SK-N-MC (cell line): ENCODE measurements at regions not wholly inside any gene's neighbourhood (a gene's known extent, or its start where the extent isn't known, plus 50 kb on each side); places are given as distances from the start of the nearest gene placed in this dataset.

ENCODE experiments used
- DNase-seq: peaks from one replicate; pipeline ENCODE4 v3.0.0-alpha.2; 2011; ENCODE audit warnings: low read depth, low spot score
- H3K27ac ChIP-seq: fragments of 200-600 bp; sonication (generic); 2 replicates; pipeline ENCODE4 v1.5.1; 2016; ENCODE audit warnings: mixed run types
- H3K36me3 ChIP-seq: fragments of 200-600 bp; sonication (generic); 2 replicates; pipeline ENCODE4 v1.6.1; 2017; ENCODE audit warnings: antibody characterized with exemption, low read length, mixed read lengths; ENCODE audit not compliant: insufficient read depth
- H3K4me3 ChIP-seq: fragments of 200-600 bp; sonication (generic); 2 replicates; pipeline ENCODE4 v1.5.1; 2016
- H3K9ac ChIP-seq: fragments of 200-600 bp; sonication (generic); 2 replicates; pipeline ENCODE4 v1.8.0; 2017; ENCODE audit warnings: mixed run types, mixed read lengths; ENCODE audit not compliant: insufficient read length
- H3K9me3 ChIP-seq: fragments of 200-600 bp; sonication (generic); 2 replicates; pipeline ENCODE4 v1.6.1; 2017; ENCODE audit warnings: low read depth, mild to moderate bottlenecking, antibody characterized with exemption, low read length, moderate library complexity, mixed read lengths
- EZH2 ChIP-seq: fragments of 200-600 bp; sonication (generic); IDR thresholded peaks from one replicate; pipeline ENCODE4 v1.6.1; 2017; ENCODE audit warnings: antibody characterized with exemption
- FOXP2 ChIP-seq: optimal IDR thresholded peaks from 2 replicates; pipeline ENCODE3; 2011; ENCODE audit warnings: mild to moderate bottlenecking, moderate library complexity; ENCODE audit not compliant: insufficient read depth; ENCODE audit errors: extremely low read length, control extremely low read depth
- POLR2AphosphoS5 ChIP-seq: IDR thresholded peaks from 2 replicates; pipeline ENCODE4 v1.6.1; 2012; ENCODE audit warnings: mild to moderate bottlenecking, low read depth, low read length, borderline replicate concordance

DNA sequence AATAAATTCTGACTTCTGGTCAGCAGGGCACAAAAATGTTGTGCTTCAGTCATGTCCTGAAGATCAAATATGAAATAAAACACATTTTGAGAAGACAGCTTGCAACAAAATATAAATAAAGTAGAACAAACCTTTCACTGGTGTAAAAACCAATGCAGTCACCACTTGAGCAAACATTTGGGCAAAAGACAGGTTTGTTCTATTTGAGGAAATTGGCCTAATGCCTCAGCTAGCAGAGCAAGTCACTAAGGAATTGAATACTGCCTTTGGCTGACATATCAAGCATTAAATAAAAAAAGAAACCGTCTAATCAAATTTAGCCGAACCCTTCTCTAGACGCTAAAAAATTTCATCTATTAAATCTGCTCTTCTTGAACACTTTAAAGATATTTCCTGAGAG lies 475.4 kb upstream of the CNTN3 start:
- TF ChIP-seq POLR2AphosphoS5 (no peak), FOXP2 (no peak), EZH2 (no peak)
- Histone ChIP-seq H3K9me3 (no peaks in the 10 kb centered on the region), H3K27ac (no peak overlapping the region), H3K9ac (no peak overlapping the region), H3K36me3 (no peaks in the 10 kb centered on the region), H3K4me3 (no peak overlapping the region)
- DNase-seq, result no peak

DNA sequence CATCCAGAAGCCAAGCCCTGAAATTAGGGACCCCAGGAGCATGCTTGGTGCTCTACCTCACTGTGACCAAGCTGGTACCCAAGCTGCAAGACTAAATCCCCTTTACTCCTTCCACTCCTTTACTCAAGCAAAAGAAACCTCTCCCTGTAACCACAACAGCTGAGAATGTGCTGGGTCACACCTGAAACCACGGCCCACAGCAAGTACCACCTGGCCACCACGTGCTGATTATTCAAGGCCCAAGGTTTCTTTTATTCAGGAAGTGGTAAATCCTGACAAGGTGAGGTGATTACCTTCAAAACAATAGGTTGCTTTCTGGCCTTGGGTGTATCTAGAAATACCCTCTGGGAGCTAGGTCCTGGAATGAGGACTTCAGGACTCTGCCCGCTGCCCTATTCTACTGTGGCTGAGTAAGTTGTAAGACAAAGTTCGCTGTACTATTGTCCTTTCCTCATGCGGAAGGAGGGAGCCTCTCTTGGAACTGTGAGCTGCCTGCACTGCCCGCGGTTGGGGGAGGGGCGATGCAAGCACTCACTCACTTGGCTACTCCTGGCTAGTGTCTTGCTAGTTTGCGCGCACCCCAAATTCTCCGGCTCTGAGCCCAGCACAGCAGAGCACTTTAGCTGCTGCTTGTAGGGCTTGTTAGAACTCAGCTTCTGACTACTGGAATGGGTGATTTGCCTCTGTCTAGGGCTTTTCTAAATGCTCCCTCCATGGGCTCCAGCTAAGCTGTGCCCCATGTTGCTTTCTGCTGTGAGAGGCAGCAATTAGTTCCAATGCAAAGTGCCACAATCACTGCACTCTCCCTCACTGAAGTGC lies 487.1 kb upstream of the CNTN3 start:
- no peak overlapping the region for H3K4me3 ChIP-seq
- no peak for DNase-seq
- TF ChIP-seq EZH2, result no peak
- no peak for TF ChIP-seq POLR2AphosphoS5
- TF ChIP-seq FOXP2, result no peak
- H3K36me3 ChIP-seq, result no peaks in the 10 kb centered on the region
- no peak overlapping the region for H3K9ac ChIP-seq
- no peaks in the 10 kb centered on the region for H3K9me3 ChIP-seq
- H3K27ac ChIP-seq, result no peak overlapping the region

DNA sequence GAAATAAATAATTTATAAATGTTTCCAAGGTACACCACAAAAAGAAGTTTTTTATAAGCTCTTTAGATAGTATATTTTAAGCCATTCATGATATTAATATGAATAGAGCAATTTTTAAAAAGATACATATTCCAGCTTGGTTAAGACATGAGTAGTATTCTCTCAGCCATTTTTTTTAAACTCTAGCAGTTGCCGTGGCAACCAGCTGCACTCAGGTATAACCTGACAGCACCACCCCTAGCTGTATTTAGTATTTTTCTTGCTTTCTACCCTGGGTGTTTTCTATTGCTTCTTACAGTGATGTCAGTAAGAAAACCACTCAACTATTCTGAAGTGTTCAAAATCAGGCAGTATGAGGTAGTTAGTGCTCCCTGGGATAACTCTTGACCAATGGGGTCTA lies 496.3 kb upstream of the CNTN3 start:
- TF ChIP-seq FOXP2, result no peak
- DNase-seq, result no peak
- Histone ChIP-seq H3K27ac (no peak overlapping the region), H3K36me3 (no peaks in the 10 kb centered on the region), H3K9me3 (no peaks in the 10 kb centered on the region), H3K9ac (no peak overlapping the region), H3K4me3 (no peak overlapping the region)

DNA sequence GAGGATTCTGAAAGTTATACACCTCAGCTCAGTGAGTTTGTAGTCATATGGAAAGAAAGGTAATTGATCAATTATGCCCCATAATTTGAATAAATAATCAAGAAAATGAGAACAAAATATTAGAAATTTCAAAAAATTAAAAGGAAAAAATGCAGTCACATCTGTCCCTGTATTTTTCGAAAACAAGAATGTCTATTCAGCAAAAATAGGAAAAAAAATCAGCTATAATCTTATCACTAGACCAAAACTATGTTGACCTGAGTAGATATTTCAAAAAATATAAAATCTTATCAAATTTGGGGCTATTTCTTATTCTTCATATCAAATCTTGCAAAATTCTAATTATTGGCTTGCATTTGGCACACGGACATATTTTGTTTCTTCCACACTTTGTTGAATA lies 501.2 kb upstream of the CNTN3 start:
- Histone ChIP-seq H3K4me3 (no peak overlapping the region), H3K27ac (no peak overlapping the region), H3K36me3 (no peaks in the 10 kb centered on the region), H3K9me3 (no peaks in the 10 kb centered on the region), H3K9ac (no peak overlapping the region)
- DNase-seq, result no peak
- TF ChIP-seq EZH2 (no peak), POLR2AphosphoS5 (no peak), FOXP2 (no peak)

DNA sequence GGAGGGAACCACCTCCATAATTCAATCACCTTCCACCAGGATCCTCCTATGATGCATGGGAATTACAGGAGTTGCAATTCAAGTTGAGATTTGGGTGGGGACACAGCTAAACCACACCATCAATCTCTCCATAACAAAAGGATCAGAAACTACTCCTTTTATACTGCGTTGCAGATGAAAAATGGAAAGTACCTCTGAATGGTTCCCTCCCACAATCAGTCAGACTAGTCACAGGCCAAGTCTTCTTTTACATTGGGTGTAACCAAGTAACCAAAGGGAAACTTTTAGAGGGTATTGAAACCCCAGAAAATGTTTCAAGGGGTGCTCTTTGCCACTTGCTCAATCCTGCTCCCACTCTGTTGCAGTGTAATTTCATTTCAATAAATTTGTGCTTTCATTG lies 504.3 kb upstream of the CNTN3 start:
- H3K27ac ChIP-seq, result no peak overlapping the region
- no peak overlapping the region for H3K4me3 ChIP-seq
- H3K36me3 ChIP-seq, result no peaks in the 10 kb centered on the region
- TF ChIP-seq FOXP2 (no peak), POLR2AphosphoS5 (no peak), EZH2 (no peak)
- no peak overlapping the region for H3K9ac ChIP-seq
- no peaks in the 10 kb centered on the region for H3K9me3 ChIP-seq
- DNase-seq, result no peak

DNA sequence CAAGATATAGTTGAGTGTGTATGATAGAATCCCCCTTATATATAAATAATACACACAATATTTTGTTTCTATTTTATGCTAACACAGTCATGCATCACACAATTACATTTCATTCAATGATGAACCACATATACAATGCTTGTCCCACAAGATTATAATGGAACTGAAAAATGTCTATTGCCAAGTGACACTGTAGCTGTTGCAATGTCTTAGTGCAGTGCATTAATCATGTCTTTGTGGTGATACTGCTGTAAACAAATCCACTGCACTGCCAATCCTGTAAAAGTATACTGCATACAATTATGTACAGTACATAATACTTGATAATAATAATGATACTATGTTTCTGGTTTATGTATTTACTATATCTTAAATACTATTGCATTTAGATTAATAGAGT lies 512.1 kb upstream of the CNTN3 start:
- DNase-seq, result no peak
- TF ChIP-seq FOXP2 (no peak), EZH2 (no peak), POLR2AphosphoS5 (no peak)
- Histone ChIP-seq H3K36me3 (no peaks in the 10 kb centered on the region), H3K4me3 (no peak overlapping the region), H3K9ac (no peak overlapping the region), H3K9me3 (no peaks in the 10 kb centered on the region), H3K27ac (no peak overlapping the region)

DNA sequence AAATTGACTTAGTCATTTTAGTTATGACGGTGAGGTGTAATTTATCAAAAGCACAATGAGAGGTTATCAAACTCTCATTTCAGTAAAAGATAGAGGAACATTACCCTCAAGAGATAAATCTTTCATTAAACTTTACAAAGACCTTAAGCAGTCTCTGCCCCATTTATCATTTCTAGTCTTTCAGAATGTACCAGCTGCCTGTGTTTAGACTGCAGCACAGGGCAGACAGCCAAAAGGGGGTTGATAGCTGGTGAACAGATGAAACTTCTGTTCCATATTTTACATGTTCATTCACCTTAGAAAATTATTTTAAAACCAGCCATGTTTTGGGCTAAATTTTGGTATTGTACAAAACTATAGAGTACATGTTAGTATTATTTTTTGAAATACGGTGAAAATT lies 514.6 kb upstream of the CNTN3 start:
- no peak for DNase-seq
- no peak for TF ChIP-seq EZH2
- TF ChIP-seq FOXP2, result no peak
- TF ChIP-seq POLR2AphosphoS5, result no peak

DNA sequence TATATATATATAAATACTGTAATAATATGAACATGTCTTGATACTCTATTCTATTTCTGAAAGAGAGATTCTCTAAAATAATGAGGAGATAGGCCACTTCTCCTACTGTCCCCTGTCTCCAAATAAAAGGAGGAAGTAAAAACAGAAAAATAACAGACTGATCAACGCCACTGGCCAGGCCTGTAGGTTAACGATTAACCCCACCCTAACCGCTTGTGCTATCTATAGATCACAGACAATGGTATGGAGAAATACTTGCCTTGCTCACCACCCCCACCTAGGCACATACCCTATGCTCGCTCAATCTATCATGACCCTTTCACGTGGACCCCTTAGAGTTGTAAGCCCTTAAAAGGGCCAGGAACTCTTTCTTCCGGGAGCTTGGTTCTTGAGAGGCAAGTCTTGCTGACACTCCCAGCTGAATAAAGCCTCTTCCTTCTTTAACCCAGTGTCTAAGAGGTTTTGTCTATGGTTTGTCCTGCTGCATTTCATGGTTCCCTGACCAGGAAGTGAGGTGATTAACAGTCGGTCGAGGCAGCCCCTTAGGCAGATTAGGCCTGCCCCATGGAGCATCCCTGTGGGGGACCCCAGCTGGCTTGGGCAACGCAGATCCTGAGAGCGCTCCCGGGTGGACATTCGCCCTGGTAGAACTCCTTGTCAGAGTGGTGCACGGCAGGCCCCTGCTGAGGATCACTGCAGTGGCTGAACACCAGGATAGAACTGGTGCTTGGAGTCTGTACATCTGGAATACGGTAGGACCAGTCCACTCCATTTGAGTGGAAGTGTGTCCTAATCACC lies 521.8 kb upstream of the CNTN3 start:
- no peak for DNase-seq
- no peak overlapping the region for H3K9ac ChIP-seq
- no peak overlapping the region for H3K27ac ChIP-seq
- no peaks in the 10 kb centered on the region for H3K36me3 ChIP-seq
- no peak for TF ChIP-seq EZH2
- TF ChIP-seq FOXP2, result no peak
- no peak overlapping the region for H3K4me3 ChIP-seq
- H3K9me3 ChIP-seq, result no peaks in the 10 kb centered on the region

More for the DNA sequence above, 514.6 kb upstream of the CNTN3 start:
- Histone ChIP-seq H3K4me3 (no peak overlapping the region), H3K9me3 (no peaks in the 10 kb centered on the region), H3K36me3 (no peaks in the 10 kb centered on the region), H3K9ac (no peak overlapping the region), H3K27ac (no peak overlapping the region)

DNA sequence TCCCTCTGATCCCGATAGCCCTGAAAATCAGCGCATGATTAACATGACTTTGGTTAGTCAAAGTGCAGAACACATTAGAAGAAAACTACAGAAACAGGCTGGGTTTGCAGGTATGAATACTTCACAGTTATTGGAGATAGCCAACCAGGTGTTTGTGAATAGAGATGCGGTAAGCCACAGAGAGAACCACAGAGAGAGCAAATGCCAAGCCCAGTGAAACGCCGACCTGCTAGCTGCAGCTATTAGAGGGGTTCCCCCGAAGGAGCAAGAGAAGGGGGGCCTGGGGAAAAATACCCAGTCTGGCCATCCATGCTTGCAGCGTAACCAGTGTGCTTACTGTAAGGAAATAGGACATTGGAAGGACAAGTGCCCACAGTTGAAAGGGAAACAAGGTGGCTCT lies 523.9 kb upstream of the CNTN3 start:
- DNase-seq, result no peak
- Histone ChIP-seq H3K36me3 (no peaks in the 10 kb centered on the region), H3K9me3 (no peaks in the 10 kb centered on the region), H3K27ac (no peak overlapping the region), H3K9ac (no peak overlapping the region), H3K4me3 (no peak overlapping the region)
- TF ChIP-seq FOXP2 (no peak), EZH2 (no peak), POLR2AphosphoS5 (no peak)
